SHP77 (cell line): ENCODE measurements at regions not wholly inside any gene's neighbourhood (a gene's known extent, or its start where the extent isn't known, plus 50 kb on each side); places are given as distances from the start of the nearest gene placed in this dataset.

Source experiments
- DNase-seq, 2 experiments: peaks; one replicate each; lab custom pipeline; 2025; lab: John Stamatoyannopoulos, UW

GRCh38 chr4:18248611-18249010 is 227.1 kb upstream of the LCORL start:
- no peak for DNase-seq

GRCh38 chr4:18247189-18247588 is 225.6 kb upstream of the LCORL start:
- DNase-seq: no peak

GRCh38 chr4:18242919-18243693 is 221.6 kb upstream of the LCORL start:
- no peak for DNase-seq

GRCh38 chr4:18241727-18242126 is 220.2 kb upstream of the LCORL start:
- DNase-seq: no peak

GRCh38 chr4:18234108-18234507 is 212.6 kb upstream of the LCORL start:
- no peak for DNase-seq

- no peak for DNase-seq
Observed at GRCh38 chr4:18231726-18232125, 210.2 kb upstream of the LCORL start.

GRCh38 chr4:18227880-18228279 is 206.3 kb upstream of the LCORL start:
- DNase-seq: no peak

- no peak for DNase-seq
Observed at GRCh38 chr4:18214411-18215055, 193.0 kb upstream of the LCORL start.

GRCh38 chr4:18213576-18214198 is 192.1 kb upstream of the LCORL start:
- no peak for DNase-seq

GRCh38 chr4:18209448-18209847 is 187.9 kb upstream of the LCORL start:
- no peak for DNase-seq

GRCh38 chr4:18203966-18204365 is 182.4 kb upstream of the LCORL start:
- no peak for DNase-seq

- DNase-seq: no peak
Observed at GRCh38 chr4:18202486-18202885, 180.9 kb upstream of the LCORL start.

GRCh38 chr4:18201885-18202284 is 180.3 kb upstream of the LCORL start:
- DNase-seq: no peak

- no peak for DNase-seq
Observed at GRCh38 chr4:18198653-18199052, 177.1 kb upstream of the LCORL start.

GRCh38 chr4:18197467-18197866 is 175.9 kb upstream of the LCORL start:
- no peak for DNase-seq

- DNase-seq: no peak
Observed at GRCh38 chr4:18194278-18194677, 172.7 kb upstream of the LCORL start.

- DNase-seq: no peak
Observed at GRCh38 chr4:18192901-18193300, 171.3 kb upstream of the LCORL start.

- DNase-seq: no peak
Observed at GRCh38 chr4:18185491-18185890, 163.9 kb upstream of the LCORL start.

- no peak for DNase-seq
Observed at GRCh38 chr4:18180892-18181291, 159.3 kb upstream of the LCORL start.

GRCh38 chr4:18180122-18180521 is 158.6 kb upstream of the LCORL start:
- no peak for DNase-seq

- no peak for DNase-seq
Observed at GRCh38 chr4:18171896-18172295, 150.3 kb upstream of the LCORL start.

- DNase-seq: no peak
Observed at GRCh38 chr4:18167831-18168230, 146.3 kb upstream of the LCORL start.

GRCh38 chr4:18166925-18167324 is 145.4 kb upstream of the LCORL start:
- DNase-seq: no peak
